ENCODE measurements at regions not wholly inside any gene's neighbourhood (a gene's known extent, or its start where the extent isn't known, plus 50 kb on each side); places are given as distances from the start of the nearest gene placed in this dataset.
"Not testable (repeated sequence)": the region's sequence is repeated elsewhere in the genome, so short reads cannot be mapped to it uniquely, and the experiment has no call there.

DNA sequence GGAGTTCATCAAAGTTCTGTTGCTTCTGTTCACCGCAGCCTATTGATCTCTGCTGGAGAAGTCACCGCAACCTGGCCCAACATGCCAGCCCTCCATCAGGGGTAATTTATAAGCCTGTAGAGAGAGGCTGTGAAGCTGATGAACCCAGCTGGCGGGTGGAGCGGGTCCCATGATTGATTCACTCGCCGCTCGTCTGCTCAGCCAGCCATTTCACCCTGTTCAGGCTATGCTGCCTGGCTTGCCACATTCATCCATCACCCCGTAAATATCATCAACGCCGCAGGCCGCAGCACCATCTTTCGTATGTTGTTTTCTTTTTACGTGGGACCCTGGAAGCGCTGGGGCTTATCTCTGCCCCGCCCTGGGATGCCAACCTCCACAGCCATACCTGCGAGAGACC, 116.7 kb upstream of the OPCML start:
- peaks cover 0 to 5% (median 0%) of the 10 kb centered on the region in 3 donors for H3K9me3 ChIP-seq
- H3K27me3 ChIP-seq, result no peaks in the 10 kb centered on the region
- no peak overlapping the region for H3K4me3 ChIP-seq
- H3K36me3 ChIP-seq, result no peaks in the 10 kb centered on the region
- intact Hi-C loops (cut with DNase I; ENCODE audit: low total_unique reads), result no loop called here
- H3K4me1 ChIP-seq, result no peaks in the 10 kb centered on the region
- no peak overlapping the region for H3K27ac ChIP-seq
- DNase-seq, result no peak
- TF ChIP-seq, protein P1, sequence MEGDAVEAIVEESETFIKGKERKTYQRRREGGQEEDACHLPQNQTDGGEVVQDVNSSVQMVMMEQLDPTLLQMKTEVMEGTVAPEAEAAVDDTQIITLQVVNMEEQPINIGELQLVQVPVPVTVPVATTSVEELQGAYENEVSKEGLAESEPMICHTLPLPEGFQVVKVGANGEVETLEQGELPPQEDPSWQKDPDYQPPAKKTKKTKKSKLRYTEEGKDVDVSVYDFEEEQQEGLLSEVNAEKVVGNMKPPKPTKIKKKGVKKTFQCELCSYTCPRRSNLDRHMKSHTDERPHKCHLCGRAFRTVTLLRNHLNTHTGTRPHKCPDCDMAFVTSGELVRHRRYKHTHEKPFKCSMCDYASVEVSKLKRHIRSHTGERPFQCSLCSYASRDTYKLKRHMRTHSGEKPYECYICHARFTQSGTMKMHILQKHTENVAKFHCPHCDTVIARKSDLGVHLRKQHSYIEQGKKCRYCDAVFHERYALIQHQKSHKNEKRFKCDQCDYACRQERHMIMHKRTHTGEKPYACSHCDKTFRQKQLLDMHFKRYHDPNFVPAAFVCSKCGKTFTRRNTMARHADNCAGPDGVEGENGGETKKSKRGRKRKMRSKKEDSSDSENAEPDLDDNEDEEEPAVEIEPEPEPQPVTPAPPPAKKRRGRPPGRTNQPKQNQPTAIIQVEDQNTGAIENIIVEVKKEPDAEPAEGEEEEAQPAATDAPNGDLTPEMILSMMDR (IDR thresholded peaks at IDR 0.05), result no peak

DNA sequence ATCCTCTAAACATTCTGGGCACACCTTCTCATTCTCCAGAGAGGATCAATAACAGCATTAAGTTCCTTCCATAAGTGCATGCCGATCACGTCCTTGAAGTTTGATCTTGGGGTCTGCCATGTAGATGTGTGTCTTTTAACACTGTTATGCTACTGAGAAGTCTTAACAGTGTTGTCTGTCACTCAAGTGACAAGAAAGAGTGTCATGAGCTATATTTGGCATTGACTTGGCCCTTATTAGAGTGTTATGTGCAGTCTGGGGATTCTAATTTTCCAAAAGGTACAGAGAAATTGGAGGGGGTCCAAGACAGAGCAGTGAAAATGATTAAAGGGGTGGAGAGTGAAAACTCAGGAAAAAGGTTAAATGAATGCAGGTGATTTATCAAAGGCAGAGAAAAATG, 107.1 kb upstream of the OPCML start:
- intact Hi-C loops (cut with DNase I; ENCODE audit: low total_unique reads), result no loop called here
- no peak for DNase-seq
- TF ChIP-seq, protein P1 (IDR thresholded peaks at IDR 0.05), result no peak
- H3K9me3 ChIP-seq, result no peaks in the 10 kb centered on the region
- peaks cover 0 to 10% of the 10 kb centered on the region in 2 donors for H3K27me3 ChIP-seq
- H3K27ac ChIP-seq, result no peak overlapping the region
- H3K4me1 ChIP-seq, result no peaks in the 10 kb centered on the region
- H3K4me3 ChIP-seq, result no peak overlapping the region
- no peaks in the 10 kb centered on the region for H3K36me3 ChIP-seq

DNA sequence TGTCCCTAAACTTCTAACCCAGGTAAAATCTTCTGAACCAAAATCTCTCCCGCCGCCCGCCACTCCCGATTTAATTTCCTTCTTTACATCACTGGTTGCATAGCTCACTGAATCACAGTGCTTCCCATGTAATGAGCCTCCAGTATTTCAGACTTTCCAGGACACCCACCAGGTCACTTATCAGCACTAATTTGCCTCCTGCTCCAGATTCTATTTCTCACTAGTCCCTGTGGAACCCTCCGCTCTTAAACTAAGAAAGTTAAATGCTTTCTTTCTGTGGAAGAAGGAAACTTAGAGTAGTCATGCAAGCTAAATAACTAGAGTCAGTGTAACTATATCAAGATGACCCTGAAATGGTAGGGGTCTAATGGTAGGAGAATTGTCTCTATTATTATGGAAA, 106.6 kb upstream of the OPCML start:
- Histone ChIP-seq H3K4me3 (no peak overlapping the region), H3K36me3 (no peaks in the 10 kb centered on the region), H3K27ac (no peak overlapping the region), H3K27me3 (peaks cover 0 to 10% of the 10 kb centered on the region in 2 donors), H3K4me1 (no peaks in the 10 kb centered on the region), H3K9me3 (no peaks in the 10 kb centered on the region)
- intact Hi-C loops (cut with DNase I; ENCODE audit: low total_unique reads), result no loop called here
- no peak for DNase-seq
- TF ChIP-seq, protein P1 (IDR thresholded peaks at IDR 0.05), result no peak

DNA sequence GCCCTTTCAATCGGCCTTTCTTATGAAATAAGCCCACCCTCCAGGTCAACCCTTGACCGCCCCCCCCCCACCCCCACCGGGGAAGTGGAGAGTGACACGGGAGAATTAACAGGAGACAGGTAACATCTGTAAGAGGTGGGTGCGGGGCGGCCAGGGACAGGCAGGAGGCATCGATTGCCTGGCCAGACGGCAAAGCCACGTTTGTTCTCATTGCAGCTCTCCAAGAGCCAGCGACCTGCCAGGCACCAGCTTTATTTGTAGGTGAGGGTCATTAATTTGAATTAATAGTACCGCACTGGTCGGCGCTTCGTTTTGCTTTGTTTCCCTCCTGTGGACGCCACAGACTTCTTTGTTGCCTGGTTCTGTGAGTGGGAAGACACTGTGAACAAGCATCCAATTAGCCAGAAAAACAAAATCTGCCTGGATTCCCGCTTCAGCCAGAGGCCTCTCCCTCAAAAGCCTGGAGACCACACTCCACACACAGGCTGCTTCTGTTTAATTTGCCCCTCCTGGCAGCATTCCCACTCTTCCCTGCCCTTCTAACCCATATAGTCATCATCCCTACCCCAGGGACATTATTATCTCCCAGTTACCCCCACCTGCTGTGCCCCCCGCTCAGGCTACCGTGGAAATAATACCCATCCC, 104.5 kb upstream of the OPCML start:
- no peak for DNase-seq
- Histone ChIP-seq H3K27me3 (peaks cover 0 to 10% of the 10 kb centered on the region in 2 donors), H3K4me3 (no peak overlapping the region), H3K4me1 (no peaks in the 10 kb centered on the region), H3K9me3 (no peaks in the 10 kb centered on the region), H3K36me3 (no peaks in the 10 kb centered on the region), H3K27ac (no peak overlapping the region)
- intact Hi-C loops (cut with DNase I; ENCODE audit: low total_unique reads), result no loop called here
- TF ChIP-seq, protein P1 (IDR thresholded peaks at IDR 0.05), result no peak

DNA sequence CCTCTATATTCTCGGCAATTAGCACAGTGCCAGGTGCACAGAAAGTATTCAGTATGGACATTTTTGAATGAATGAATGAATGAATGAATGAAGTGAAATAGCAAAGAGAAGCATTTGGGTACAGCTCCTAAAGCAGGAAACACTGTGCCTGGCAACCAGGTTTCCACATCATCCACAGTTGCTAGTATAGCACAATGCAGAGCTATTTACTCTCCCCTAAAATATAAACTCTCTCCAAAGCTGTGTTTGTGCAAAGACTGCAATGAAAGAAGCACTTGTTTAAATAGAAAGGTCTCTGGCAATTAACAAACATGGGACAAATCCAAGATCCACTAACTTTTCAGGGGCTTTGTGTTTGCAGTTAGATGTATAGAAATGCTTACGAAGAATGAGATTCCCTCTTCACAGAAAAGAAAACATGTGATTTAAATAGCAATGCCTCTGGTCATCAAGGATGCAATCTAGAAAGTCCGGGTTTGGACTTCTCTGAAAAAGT, 103.0 kb upstream of the OPCML start:
- TF ChIP-seq, protein P1 (IDR thresholded peaks at IDR 0.05), result no peak
- intact Hi-C loops (cut with DNase I; ENCODE audit: low total_unique reads), result no loop called here

DNA sequence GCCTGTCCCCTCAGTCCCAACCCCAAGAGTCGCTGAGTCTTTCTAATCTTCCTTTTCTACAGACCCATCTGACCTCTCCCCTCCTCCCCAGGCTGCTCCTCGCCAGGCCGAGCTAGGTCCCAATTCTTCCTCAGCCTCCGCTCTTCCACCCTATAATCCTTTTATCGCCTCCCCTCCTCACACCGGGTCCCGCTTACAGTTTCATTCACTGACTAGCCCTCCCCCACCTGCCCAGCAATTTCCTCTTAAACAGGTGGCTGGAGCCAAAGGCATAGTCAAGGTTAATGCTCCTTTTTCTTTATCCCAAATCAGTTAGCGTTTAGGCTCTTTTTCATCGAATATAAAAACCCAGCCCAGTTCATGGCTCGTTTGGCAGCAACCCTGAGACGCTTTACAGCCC, 96.1 kb upstream of the OPCML start:
- H3K4me1 ChIP-seq; H3K27ac ChIP-seq; H3K9me3 ChIP-seq; intact Hi-C loops (cut with DNase I; ENCODE audit: low total_unique reads); H3K4me3 ChIP-seq; H3K27me3 ChIP-seq; DNase-seq; H3K36me3 ChIP-seq: not testable (repeated sequence)

More for the DNA sequence above, 103.0 kb upstream of the OPCML start:
- no peak for DNase-seq
- H3K4me3 ChIP-seq, result no peak overlapping the region
- H3K9me3 ChIP-seq, result no peaks in the 10 kb centered on the region
- H3K36me3 ChIP-seq, result no peaks in the 10 kb centered on the region
- H3K27me3 ChIP-seq, result peaks cover 0 to 10% of the 10 kb centered on the region in 2 donors
- H3K4me1 ChIP-seq, result no peaks in the 10 kb centered on the region
- H3K27ac ChIP-seq, result no peak overlapping the region

Measured in tibial artery (tissue), 4 donors.